ENCODE measurements at regions not wholly inside any gene's neighbourhood (a gene's known extent, or its start where the extent isn't known, plus 50 kb on each side); places are given as distances from the start of the nearest gene placed in this dataset.

- DNase-seq = no peak
- Histone ChIP-seq H3K4me3 (no peak overlapping the region), H3K36me3 (no peaks in the 10 kb centered on the region), H3K27me3 (no peaks in the 10 kb centered on the region), H3K9me3 (no peaks in the 10 kb centered on the region)
These were observed 111.4 kb upstream of the PREP start for GRCh38 chr6:105514306-105514705.

DNA sequence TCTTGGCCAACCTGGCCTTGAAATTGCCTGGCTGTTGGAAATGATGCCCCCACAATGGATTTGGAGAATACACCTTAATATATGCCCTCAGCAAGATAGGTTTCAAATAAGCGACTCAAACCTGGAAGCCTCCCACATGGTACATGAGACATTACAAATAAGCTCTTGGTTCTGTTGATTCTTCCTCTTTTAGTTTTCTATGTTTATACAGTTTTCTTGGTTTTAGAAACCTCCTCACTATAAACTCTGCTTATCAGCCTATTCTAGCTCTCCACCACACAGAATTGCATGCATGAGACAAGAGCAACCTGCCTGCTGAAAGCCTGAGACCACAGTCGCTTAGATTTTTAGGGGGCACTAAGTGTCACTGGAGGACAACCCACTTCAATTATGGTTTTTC is 108.8 kb upstream of the PREP start:
- H3K9me3 ChIP-seq = no peaks in the 10 kb centered on the region
- H3K36me3 ChIP-seq = no peaks in the 10 kb centered on the region
- no peak for DNase-seq
- H3K4me3 ChIP-seq = no peak overlapping the region
- H3K27me3 ChIP-seq = no peaks in the 10 kb centered on the region

DNA sequence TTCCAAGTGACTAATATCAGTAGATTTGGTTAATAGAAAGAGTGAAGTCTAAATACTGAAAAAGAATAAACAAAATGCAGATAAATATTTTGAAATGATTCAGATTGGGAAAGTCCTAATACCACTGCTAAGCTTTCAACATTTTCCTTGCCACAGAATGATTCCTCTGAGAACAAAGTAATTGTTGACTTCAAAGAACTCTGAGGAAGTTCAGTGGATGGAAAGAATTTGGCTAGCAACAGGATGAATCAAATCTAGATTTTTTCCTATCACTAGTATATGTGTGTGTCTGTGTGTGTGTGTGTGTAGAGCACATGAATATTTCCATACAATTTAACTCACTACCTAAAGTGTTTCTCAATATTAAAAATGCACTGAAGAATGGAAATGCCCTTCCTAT is 107.9 kb upstream of the PREP start:
- Histone ChIP-seq H3K4me3 (no peak overlapping the region), H3K27me3 (no peaks in the 10 kb centered on the region), H3K36me3 (no peaks in the 10 kb centered on the region), H3K9me3 (no peaks in the 10 kb centered on the region)
- DNase-seq = no peak

GRCh38 chr6:105509506-105510331 is 106.8 kb upstream of the PREP start:
- no peak for DNase-seq
- no peak overlapping the region for H3K4me3 ChIP-seq

DNA sequence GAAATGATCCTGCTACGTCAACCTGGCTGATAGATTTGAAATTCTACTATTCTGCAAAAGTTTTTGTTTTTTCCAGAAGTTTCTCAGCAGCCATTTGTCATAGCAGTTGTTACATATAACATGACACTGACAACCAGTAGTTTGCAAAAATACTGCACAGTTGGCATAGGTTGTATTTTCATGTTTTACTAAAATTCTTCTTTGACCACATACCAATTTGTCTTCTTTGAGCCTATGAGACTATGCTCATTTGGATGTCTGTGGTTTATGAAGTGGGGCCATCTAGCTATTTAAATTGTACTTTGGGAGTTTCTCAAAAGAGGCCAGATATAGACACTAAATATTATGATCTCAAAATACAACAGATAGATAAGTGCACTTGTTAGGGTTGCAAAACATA is 104.9 kb upstream of the PREP start:
- no peaks in the 10 kb centered on the region for H3K27me3 ChIP-seq
- H3K9me3 ChIP-seq = no peaks in the 10 kb centered on the region
- no peak for DNase-seq
- no peaks in the 10 kb centered on the region for H3K36me3 ChIP-seq
- no peak overlapping the region for H3K4me3 ChIP-seq

More at GRCh38 chr6:105509506-105510331, 106.8 kb upstream of the PREP start:
- no peaks in the 10 kb centered on the region for H3K9me3 ChIP-seq
- no peaks in the 10 kb centered on the region for H3K27me3 ChIP-seq
- H3K36me3 ChIP-seq = no peaks in the 10 kb centered on the region

DNA sequence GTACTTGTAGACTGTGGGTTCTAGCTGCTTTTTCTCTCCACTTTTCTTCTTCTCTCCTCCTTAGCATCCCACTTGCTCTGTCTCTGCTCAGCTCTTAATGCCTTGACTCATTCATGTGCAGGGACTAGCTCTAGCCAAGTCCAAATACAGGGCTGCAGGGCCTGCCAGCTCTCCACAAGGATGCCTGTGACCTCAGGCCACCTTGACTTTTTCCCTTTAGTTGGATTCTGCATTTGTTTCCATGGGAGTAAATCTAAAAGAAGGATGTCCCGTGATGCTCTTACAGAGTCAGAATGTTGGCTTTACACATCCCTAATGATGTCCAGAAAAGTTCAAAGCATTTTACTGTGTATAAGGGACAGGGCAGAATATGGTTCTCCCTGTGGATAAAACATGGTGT is 101.8 kb upstream of the PREP start:
- Histone ChIP-seq H3K36me3 (no peaks in the 10 kb centered on the region), H3K9me3 (peaks cover 1% of the 10 kb centered on the region; the same call in 1 of the 2 replicates), H3K4me3 (no peak overlapping the region), H3K27me3 (no peaks in the 10 kb centered on the region)
- no peak for DNase-seq

DNA sequence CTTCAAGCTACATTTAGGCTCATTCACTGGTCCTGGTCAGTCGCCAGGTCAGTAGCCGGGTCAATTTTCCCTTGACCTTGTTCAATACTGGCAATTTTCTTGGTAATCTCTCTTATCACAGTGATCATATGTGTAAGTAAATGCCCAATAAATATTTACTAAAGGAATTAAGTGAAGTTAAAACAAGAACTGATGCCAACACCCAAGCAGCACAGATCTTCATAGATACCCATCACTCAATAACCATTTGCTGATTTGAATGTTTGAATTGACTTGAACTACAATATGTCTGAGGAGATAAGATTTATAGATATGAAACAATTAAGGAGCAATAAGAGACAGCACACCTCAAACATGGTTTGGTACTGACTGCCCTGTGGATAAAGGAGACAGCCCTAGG is 100.8 kb upstream of the PREP start:
- Histone ChIP-seq H3K4me3 (no peak overlapping the region), H3K9me3 (peaks cover 1% of the 10 kb centered on the region; the same call in 1 of the 2 replicates), H3K36me3 (no peaks in the 10 kb centered on the region), H3K27me3 (no peaks in the 10 kb centered on the region)
- DNase-seq = no peak

GRCh38 chr6:105501826-105502344 is 99.0 kb upstream of the PREP start:
- DNase-seq = no peak
- Histone ChIP-seq H3K9me3 (peaks cover 1% of the 10 kb centered on the region; the same call in 1 of the 2 replicates), H3K27me3 (no peaks in the 10 kb centered on the region), H3K36me3 (no peaks in the 10 kb centered on the region), H3K4me3 (no peak overlapping the region)

DNA sequence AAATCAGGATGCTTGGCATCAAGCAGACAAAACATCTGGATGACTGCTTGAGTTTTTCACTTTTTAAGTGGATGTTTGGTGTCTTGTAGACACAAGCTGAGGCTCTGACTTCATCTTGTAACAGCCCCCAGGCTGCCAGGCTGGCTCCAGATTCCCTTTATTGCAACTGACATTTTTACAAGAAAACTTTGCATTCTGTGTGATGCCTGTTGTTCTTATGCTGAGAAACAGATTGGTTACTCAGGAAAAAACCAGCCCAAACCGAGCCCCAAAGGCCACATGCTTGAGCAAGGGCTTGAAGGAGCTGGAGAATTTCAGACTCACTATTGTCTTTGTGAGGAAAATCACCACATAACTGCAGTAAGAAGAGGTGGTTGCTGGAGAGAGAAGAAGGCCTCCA is 98.4 kb upstream of the PREP start:
- Histone ChIP-seq H3K4me3 (no peak overlapping the region), H3K9me3 (peaks cover 1% of the 10 kb centered on the region; the same call in 1 of the 2 replicates), H3K27me3 (no peaks in the 10 kb centered on the region), H3K36me3 (no peaks in the 10 kb centered on the region)
- DNase-seq = no peak

- Histone ChIP-seq H3K27me3 (no peaks in the 10 kb centered on the region), H3K4me3 (no peak overlapping the region), H3K9me3 (peaks cover 1% of the 10 kb centered on the region; the same call in 1 of the 2 replicates), H3K36me3 (no peaks in the 10 kb centered on the region)
- DNase-seq = no peak
These were observed 97.8 kb upstream of the PREP start for GRCh38 chr6:105500693-105501092.

DNA sequence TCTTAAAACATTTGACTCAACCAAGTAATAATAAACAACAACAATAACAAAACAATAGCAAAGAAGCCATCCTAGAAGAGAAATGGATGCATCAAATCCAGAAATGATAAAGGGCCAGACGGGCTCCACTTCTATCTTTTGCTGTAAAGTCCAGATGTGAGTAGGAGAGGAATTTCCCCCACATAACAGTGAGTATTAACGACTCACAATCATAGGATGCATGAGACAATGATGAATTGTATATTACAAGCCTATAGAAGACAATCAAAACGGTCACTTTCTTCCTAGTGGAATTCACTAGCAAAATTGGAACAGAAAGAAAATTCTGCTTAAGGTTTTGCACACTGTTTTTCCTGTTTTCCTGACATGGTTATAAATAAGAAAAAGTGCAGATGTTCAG is 97.0 kb upstream of the PREP start:
- Histone ChIP-seq H3K27me3 (no peaks in the 10 kb centered on the region), H3K4me3 (no peak overlapping the region), H3K9me3 (peaks cover 1% of the 10 kb centered on the region; the same call in 1 of the 2 replicates), H3K36me3 (no peaks in the 10 kb centered on the region)
- no peak for DNase-seq

- no peak for DNase-seq
- Histone ChIP-seq H3K27me3 (no peaks in the 10 kb centered on the region), H3K4me3 (no peak overlapping the region), H3K36me3 (no peaks in the 10 kb centered on the region), H3K9me3 (peaks cover 1% of the 10 kb centered on the region; the same call in 1 of the 2 replicates)
These were observed 96.4 kb upstream of the PREP start for GRCh38 chr6:105499136-105499870.

DNA sequence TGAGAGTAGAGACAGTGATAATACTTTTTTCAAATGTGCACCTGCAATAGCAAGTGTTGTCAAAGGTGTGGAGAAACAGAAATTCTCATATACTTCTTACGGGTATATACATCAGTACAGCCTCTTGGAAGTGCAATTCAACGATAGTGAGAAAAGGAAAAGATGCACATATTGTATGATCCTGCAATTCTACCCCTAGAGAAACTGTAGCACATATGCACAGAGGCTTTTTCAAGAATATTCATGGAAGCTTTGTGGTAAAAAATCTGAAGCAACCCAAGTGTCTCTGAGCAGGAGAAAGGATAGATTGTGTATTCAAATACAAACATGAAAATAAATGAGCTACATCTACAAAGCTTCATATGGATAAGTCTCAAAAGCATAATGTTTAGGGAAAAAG is 94.7 kb upstream of the PREP start:
- Histone ChIP-seq H3K4me3 (no peak overlapping the region), H3K9me3 (peaks cover 1% of the 10 kb centered on the region; the same call in 1 of the 2 replicates), H3K27me3 (no peaks in the 10 kb centered on the region), H3K36me3 (no peaks in the 10 kb centered on the region)
- no peak for DNase-seq

- Histone ChIP-seq H3K4me3 (no peak overlapping the region), H3K9me3 (no peaks in the 10 kb centered on the region), H3K27me3 (no peaks in the 10 kb centered on the region), H3K36me3 (no peaks in the 10 kb centered on the region)
- DNase-seq = no peak
These were observed 92.6 kb upstream of the PREP start for GRCh38 chr6:105495515-105495914.

GRCh38 chr6:105494688-105495087 is 91.8 kb upstream of the PREP start:
- Histone ChIP-seq H3K27me3 (no peaks in the 10 kb centered on the region), H3K4me3 (no peak overlapping the region), H3K36me3 (no peaks in the 10 kb centered on the region), H3K9me3 (no peaks in the 10 kb centered on the region)
- no peak for DNase-seq

GRCh38 chr6:105493736-105494135 is 90.9 kb upstream of the PREP start:
- H3K4me3 ChIP-seq = no peak overlapping the region
- DNase-seq = no peak
- no peaks in the 10 kb centered on the region for H3K9me3 ChIP-seq
- no peaks in the 10 kb centered on the region for H3K36me3 ChIP-seq
- no peaks in the 10 kb centered on the region for H3K27me3 ChIP-seq
